ENCODE measurements at regions not wholly inside any gene's neighbourhood (a gene's known extent, or its start where the extent isn't known, plus 50 kb on each side); places are given as distances from the start of the nearest gene placed in this dataset.

DNA sequence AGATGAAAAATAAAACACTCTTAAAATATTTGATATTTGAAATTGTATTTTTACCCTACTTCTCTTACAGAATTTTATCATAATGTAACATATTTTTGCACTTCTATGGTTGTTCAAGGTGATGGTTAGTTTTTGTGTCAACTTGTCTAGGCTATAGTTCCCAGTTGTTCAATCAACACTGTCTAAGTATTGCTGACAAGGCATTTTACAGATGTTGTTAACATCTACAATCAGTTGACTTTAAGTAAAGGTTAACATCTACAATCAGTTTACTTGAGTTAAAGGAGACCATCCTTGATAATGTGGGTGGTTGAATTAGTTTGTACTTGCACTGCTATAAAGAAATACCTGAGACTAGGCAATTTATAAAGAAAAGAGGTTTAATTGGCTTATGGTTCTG is 206.5 kb downstream of the AEBP2 start (continued):
- TF ChIP-seq, protein P1, sequence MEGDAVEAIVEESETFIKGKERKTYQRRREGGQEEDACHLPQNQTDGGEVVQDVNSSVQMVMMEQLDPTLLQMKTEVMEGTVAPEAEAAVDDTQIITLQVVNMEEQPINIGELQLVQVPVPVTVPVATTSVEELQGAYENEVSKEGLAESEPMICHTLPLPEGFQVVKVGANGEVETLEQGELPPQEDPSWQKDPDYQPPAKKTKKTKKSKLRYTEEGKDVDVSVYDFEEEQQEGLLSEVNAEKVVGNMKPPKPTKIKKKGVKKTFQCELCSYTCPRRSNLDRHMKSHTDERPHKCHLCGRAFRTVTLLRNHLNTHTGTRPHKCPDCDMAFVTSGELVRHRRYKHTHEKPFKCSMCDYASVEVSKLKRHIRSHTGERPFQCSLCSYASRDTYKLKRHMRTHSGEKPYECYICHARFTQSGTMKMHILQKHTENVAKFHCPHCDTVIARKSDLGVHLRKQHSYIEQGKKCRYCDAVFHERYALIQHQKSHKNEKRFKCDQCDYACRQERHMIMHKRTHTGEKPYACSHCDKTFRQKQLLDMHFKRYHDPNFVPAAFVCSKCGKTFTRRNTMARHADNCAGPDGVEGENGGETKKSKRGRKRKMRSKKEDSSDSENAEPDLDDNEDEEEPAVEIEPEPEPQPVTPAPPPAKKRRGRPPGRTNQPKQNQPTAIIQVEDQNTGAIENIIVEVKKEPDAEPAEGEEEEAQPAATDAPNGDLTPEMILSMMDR (IDR thresholded peaks at IDR 0.05) = no peak
- TF ChIP-seq, protein P2, sequence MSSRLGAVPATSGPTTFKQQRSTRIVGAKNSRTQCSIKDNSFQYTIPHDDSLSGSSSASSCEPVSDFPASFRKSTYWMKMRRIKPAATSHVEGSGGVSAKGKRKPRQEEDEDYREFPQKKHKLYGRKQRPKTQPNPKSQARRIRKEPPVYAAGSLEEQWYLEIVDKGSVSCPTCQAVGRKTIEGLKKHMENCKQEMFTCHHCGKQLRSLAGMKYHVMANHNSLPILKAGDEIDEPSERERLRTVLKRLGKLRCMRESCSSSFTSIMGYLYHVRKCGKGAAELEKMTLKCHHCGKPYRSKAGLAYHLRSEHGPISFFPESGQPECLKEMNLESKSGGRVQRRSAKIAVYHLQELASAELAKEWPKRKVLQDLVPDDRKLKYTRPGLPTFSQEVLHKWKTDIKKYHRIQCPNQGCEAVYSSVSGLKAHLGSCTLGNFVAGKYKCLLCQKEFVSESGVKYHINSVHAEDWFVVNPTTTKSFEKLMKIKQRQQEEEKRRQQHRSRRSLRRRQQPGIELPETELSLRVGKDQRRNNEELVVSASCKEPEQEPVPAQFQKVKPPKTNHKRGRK (CRISPR knock-in tag; IDR thresholded peaks at IDR 0.05; ENCODE audit: borderline replicate concordance) = no peak

DNA sequence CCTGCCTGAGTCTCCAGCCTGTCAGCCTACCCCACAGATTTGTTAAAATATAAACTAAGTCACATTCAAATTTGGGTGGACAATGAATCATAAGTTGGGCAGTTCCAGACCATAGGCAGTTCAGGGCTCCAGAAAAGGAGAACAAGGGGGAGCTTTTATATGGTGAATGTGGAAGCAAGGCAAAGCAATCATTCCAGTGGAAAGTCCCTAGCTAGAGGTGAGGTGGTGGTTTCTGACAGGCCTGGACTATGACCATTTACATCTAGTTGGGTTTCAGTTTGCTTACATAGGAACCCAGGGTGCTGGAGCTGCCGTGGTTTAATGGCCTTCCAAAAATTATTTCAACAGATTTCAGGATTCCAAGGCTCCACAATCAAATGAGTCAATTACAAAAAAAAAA is 207.3 kb downstream of the AEBP2 start:
- Mint-ChIP-seq H3K4me3 (no peak overlapping the region), H3K27me3 (ENCODE audit: low read depth) (no peaks in the 10 kb centered on the region), H3K4me1 (peaks cover 19% of the 10 kb centered on the region), H3K27ac (no peak overlapping the region), H3K36me3 (peaks cover 19% of the 10 kb centered on the region), H3K9me3 (peaks cover 36% of the 10 kb centered on the region)
- no peak for DNase-seq (ENCODE audit: low spot score)
- ChIA-PET CTCF (no interaction called here), POLR2A (no interaction called here)
- no peak for ATAC-seq
- no peak for TF ChIP-seq IRF2 (CRISPR knock-in tag; IDR thresholded peaks at IDR 0.05; ENCODE audit: borderline replicate concordance, low read depth)
- TF ChIP-seq, protein P3, sequence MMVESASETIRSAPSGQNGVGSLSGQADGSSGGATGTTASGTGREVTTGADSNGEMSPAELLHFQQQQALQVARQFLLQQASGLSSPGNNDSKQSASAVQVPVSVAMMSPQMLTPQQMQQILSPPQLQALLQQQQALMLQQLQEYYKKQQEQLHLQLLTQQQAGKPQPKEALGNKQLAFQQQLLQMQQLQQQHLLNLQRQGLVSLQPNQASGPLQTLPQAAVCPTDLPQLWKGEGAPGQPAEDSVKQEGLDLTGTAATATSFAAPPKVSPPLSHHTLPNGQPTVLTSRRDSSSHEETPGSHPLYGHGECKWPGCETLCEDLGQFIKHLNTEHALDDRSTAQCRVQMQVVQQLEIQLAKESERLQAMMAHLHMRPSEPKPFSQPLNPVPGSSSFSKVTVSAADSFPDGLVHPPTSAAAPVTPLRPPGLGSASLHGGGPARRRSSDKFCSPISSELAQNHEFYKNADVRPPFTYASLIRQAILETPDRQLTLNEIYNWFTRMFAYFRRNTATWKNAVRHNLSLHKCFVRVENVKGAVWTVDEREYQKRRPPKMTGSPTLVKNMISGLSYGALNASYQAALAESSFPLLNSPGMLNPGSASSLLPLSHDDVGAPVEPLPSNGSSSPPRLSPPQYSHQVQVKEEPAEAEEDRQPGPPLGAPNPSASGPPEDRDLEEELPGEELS (CRISPR knock-in tag; IDR thresholded peaks at IDR 0.05) = no peak
- TF ChIP-seq, protein P4, sequence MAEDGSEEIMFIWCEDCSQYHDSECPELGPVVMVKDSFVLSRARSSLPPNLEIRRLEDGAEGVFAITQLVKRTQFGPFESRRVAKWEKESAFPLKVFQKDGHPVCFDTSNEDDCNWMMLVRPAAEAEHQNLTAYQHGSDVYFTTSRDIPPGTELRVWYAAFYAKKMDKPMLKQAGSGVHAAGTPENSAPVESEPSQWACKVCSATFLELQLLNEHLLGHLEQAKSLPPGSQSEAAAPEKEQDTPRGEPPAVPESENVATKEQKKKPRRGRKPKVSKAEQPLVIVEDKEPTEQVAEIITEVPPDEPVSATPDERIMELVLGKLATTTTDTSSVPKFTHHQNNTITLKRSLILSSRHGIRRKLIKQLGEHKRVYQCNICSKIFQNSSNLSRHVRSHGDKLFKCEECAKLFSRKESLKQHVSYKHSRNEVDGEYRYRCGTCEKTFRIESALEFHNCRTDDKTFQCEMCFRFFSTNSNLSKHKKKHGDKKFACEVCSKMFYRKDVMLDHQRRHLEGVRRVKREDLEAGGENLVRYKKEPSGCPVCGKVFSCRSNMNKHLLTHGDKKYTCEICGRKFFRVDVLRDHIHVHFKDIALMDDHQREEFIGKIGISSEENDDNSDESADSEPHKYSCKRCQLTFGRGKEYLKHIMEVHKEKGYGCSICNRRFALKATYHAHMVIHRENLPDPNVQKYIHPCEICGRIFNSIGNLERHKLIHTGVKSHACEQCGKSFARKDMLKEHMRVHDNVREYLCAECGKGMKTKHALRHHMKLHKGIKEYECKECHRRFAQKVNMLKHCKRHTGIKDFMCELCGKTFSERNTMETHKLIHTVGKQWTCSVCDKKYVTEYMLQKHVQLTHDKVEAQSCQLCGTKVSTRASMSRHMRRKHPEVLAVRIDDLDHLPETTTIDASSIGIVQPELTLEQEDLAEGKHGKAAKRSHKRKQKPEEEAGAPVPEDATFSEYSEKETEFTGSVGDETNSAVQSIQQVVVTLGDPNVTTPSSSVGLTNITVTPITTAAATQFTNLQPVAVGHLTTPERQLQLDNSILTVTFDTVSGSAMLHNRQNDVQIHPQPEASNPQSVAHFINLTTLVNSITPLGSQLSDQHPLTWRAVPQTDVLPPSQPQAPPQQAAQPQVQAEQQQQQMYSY (CRISPR knock-in tag; IDR thresholded peaks at IDR 0.05) = no peak
- TF ChIP-seq, protein P5, sequence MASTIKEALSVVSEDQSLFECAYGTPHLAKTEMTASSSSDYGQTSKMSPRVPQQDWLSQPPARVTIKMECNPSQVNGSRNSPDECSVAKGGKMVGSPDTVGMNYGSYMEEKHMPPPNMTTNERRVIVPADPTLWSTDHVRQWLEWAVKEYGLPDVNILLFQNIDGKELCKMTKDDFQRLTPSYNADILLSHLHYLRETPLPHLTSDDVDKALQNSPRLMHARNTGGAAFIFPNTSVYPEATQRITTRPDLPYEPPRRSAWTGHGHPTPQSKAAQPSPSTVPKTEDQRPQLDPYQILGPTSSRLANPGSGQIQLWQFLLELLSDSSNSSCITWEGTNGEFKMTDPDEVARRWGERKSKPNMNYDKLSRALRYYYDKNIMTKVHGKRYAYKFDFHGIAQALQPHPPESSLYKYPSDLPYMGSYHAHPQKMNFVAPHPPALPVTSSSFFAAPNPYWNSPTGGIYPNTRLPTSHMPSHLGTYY (CRISPR knock-in tag; IDR thresholded peaks at IDR 0.05) = no peak
- no peak for TF ChIP-seq SMAD3 (CRISPR knock-in tag; IDR thresholded peaks at IDR 0.05; ENCODE audit: borderline replicate concordance)
- TF ChIP-seq NR1H2 (CRISPR knock-in tag; IDR thresholded peaks at IDR 0.05) = no peak
- TF ChIP-seq, protein P6, sequence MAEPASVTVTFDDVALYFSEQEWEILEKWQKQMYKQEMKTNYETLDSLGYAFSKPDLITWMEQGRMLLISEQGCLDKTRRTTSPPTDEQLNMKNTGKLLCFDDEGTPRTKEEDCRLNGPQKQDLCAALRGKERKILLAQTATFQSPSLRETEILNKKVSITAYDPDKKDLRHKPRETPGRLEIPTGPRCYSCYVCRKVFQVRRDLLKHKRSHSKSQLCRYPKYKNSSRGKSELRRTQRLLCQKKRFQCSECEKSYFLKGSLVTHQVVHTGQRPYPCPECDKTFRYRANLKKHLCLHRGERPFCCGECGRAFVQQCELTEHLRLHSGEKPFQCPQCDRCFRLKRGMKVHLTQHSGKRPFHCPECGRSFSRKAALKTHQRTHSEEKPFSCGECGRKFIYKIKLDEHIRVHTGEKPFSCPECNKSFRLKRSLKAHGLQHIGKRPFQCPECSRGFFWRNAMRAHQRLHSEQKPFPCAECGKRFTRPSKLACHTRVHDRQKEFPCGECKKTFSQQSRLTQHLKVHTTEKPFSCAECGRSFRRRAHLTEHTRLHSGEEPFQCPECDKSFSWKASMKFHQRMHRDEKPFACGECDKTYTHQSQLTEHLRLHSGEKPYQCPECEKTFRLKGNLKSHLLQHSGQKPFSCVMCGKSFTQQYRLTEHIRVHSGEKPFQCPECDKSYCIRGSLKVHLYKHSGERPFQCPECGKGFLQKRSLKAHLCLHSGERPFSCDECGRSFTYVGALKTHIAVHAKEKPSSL (CRISPR knock-in tag; conservative IDR thresholded peaks at IDR 0.05) = no peak
- no peak for TF ChIP-seq NR2C2 (CRISPR knock-in tag; IDR thresholded peaks at IDR 0.05)
- TF ChIP-seq, protein P7, sequence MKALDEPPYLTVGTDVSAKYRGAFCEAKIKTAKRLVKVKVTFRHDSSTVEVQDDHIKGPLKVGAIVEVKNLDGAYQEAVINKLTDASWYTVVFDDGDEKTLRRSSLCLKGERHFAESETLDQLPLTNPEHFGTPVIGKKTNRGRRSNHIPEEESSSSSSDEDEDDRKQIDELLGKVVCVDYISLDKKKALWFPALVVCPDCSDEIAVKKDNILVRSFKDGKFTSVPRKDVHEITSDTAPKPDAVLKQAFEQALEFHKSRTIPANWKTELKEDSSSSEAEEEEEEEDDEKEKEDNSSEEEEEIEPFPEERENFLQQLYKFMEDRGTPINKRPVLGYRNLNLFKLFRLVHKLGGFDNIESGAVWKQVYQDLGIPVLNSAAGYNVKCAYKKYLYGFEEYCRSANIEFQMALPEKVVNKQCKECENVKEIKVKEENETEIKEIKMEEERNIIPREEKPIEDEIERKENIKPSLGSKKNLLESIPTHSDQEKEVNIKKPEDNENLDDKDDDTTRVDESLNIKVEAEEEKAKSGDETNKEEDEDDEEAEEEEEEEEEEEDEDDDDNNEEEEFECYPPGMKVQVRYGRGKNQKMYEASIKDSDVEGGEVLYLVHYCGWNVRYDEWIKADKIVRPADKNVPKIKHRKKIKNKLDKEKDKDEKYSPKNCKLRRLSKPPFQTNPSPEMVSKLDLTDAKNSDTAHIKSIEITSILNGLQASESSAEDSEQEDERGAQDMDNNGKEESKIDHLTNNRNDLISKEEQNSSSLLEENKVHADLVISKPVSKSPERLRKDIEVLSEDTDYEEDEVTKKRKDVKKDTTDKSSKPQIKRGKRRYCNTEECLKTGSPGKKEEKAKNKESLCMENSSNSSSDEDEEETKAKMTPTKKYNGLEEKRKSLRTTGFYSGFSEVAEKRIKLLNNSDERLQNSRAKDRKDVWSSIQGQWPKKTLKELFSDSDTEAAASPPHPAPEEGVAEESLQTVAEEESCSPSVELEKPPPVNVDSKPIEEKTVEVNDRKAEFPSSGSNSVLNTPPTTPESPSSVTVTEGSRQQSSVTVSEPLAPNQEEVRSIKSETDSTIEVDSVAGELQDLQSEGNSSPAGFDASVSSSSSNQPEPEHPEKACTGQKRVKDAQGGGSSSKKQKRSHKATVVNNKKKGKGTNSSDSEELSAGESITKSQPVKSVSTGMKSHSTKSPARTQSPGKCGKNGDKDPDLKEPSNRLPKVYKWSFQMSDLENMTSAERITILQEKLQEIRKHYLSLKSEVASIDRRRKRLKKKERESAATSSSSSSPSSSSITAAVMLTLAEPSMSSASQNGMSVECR (CRISPR knock-in tag; IDR thresholded peaks at IDR 0.05; ENCODE audit: borderline replicate concordance) = no peak
- TF ChIP-seq, protein P8, sequence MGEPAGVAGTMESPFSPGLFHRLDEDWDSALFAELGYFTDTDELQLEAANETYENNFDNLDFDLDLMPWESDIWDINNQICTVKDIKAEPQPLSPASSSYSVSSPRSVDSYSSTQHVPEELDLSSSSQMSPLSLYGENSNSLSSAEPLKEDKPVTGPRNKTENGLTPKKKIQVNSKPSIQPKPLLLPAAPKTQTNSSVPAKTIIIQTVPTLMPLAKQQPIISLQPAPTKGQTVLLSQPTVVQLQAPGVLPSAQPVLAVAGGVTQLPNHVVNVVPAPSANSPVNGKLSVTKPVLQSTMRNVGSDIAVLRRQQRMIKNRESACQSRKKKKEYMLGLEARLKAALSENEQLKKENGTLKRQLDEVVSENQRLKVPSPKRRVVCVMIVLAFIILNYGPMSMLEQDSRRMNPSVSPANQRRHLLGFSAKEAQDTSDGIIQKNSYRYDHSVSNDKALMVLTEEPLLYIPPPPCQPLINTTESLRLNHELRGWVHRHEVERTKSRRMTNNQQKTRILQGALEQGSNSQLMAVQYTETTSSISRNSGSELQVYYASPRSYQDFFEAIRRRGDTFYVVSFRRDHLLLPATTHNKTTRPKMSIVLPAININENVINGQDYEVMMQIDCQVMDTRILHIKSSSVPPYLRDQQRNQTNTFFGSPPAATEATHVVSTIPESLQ (CRISPR knock-in tag; IDR thresholded peaks at IDR 0.05) = no peak
- TF ChIP-seq, protein P9, sequence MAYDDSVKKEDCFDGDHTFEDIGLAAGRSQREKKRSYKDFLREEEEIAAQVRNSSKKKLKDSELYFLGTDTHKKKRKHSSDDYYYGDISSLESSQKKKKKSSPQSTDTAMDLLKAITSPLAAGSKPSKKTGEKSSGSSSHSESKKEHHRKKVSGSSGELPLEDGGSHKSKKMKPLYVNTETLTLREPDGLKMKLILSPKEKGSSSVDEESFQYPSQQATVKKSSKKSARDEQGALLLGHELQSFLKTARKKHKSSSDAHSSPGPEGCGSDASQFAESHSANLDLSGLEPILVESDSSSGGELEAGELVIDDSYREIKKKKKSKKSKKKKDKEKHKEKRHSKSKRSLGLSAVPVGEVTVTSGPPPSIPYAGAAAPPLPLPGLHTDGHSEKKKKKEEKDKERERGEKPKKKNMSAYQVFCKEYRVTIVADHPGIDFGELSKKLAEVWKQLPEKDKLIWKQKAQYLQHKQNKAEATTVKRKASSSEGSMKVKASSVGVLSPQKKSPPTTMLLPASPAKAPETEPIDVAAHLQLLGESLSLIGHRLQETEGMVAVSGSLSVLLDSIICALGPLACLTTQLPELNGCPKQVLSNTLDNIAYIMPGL (CRISPR knock-in tag; IDR thresholded peaks at IDR 0.05) = no peak
